Left ventricle myocardium inferior (tissue), 1 donor: ENCODE measurements at regions not wholly inside any gene's neighbourhood (a gene's known extent, or its start where the extent isn't known, plus 50 kb on each side); places are given as distances from the start of the nearest gene placed in this dataset.

Source experiments
- DNase-seq: peaks from one replicate; pipeline ENCODE4 v3.0.0-alpha.2; 2020
- H3K27ac ChIP-seq: fragments of 200-600 bp; replicated peaks from 2 replicates; pipeline ENCODE4 v1.8.0; 2021
- H3K27me3 ChIP-seq: fragments of 200-600 bp; 2 replicates; pipeline ENCODE4 v1.8.0; 2021; ENCODE audit warnings: low read depth
- H3K36me3 ChIP-seq: fragments of 200-600 bp; 2 replicates; pipeline ENCODE4 v1.8.0; 2021
- H3K4me1 ChIP-seq: fragments of 200-600 bp; 2 replicates; pipeline ENCODE4 v1.8.0; 2021
- H3K4me3 ChIP-seq: fragments of 200-600 bp; 2 replicates; pipeline ENCODE4 v1.8.0; 2021; ENCODE audit warnings: mild to moderate bottlenecking, moderate library complexity
- H3K9me3 ChIP-seq: fragments of 200-600 bp; replicated peaks from 2 replicates; pipeline ENCODE4 v1.8.0; 2021
- intact Hi-C: fragments of 100-400 bp; cut with micrococcal nuclease; formaldehyde crosslinking; loops from one replicate; pipeline ENCODE4 v1.11.0; 2022
- TF ChIP-seq, protein P1 (sequence below): fragments of 200-600 bp; IDR thresholded peaks from 2 replicates; pipeline ENCODE4 v1.8.0; 2021; ENCODE audit warnings: antibody characterized with exemption, mild to moderate bottlenecking, borderline replicate concordance
- donor health status: DM: no; HTN: yes; CAD: no; lungs with severe emphysema.

DNA sequence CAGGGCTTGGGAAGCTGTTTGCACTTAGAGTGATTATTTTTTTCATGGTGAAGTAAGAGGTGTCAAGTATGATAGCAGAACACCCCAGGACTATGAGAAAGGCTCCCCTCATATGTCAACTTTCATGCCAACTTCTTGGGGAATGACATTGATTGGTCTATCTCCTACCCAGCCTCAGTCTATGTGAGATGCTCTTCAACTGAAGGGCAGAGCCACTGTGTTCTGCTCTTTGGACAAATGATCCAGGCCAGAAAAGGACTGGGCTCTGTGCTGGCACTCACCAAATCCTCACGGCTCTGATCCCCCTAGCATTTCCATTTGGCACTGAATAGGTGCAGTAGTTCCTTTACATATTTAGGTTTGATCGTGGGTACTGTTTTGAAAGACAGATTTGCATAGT is 151.1 kb downstream of the DMRT2 start:
- intact Hi-C loops, result no loop called here
- no peaks in the 10 kb centered on the region for H3K9me3 ChIP-seq
- H3K36me3 ChIP-seq, result no peaks in the 10 kb centered on the region
- TF ChIP-seq, protein P1, sequence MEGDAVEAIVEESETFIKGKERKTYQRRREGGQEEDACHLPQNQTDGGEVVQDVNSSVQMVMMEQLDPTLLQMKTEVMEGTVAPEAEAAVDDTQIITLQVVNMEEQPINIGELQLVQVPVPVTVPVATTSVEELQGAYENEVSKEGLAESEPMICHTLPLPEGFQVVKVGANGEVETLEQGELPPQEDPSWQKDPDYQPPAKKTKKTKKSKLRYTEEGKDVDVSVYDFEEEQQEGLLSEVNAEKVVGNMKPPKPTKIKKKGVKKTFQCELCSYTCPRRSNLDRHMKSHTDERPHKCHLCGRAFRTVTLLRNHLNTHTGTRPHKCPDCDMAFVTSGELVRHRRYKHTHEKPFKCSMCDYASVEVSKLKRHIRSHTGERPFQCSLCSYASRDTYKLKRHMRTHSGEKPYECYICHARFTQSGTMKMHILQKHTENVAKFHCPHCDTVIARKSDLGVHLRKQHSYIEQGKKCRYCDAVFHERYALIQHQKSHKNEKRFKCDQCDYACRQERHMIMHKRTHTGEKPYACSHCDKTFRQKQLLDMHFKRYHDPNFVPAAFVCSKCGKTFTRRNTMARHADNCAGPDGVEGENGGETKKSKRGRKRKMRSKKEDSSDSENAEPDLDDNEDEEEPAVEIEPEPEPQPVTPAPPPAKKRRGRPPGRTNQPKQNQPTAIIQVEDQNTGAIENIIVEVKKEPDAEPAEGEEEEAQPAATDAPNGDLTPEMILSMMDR, result no peak
- DNase-seq, result no peak
- H3K27me3 ChIP-seq, result no peaks in the 10 kb centered on the region
- peaks cover 7% of the 10 kb centered on the region for H3K4me1 ChIP-seq
- H3K27ac ChIP-seq, result peak overlapping the region; percentile 76
- H3K4me3 ChIP-seq, result no peak overlapping the region

DNA sequence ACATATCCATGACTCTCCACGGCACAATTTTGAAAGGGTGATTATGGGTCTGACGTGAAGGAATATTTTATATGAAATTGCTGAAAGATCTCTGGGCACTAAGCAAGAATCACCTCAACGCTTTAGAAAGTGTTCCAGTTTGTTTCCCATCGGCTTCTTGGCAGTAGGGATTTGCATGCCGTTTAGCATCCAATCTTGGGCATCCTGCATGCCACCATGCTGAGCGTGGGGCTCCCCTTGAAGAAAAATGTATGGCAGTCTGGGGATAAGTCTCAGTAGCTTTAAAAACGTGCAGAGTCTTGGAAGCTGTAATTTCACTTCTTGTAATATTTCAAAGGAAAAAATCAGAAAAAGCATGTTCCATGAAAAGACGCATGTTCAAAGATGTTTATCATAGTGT is 151.7 kb downstream of the DMRT2 start:
- intact Hi-C loops, result no loop called here
- H3K9me3 ChIP-seq, result no peaks in the 10 kb centered on the region
- H3K4me1 ChIP-seq, result peaks cover 7% of the 10 kb centered on the region
- no peaks in the 10 kb centered on the region for H3K27me3 ChIP-seq
- peak overlapping the region; percentile 76 for H3K27ac ChIP-seq
- H3K4me3 ChIP-seq, result no peak overlapping the region
- H3K36me3 ChIP-seq, result no peaks in the 10 kb centered on the region
- DNase-seq, result no peak
- TF ChIP-seq, protein P1, result no peak

DNA sequence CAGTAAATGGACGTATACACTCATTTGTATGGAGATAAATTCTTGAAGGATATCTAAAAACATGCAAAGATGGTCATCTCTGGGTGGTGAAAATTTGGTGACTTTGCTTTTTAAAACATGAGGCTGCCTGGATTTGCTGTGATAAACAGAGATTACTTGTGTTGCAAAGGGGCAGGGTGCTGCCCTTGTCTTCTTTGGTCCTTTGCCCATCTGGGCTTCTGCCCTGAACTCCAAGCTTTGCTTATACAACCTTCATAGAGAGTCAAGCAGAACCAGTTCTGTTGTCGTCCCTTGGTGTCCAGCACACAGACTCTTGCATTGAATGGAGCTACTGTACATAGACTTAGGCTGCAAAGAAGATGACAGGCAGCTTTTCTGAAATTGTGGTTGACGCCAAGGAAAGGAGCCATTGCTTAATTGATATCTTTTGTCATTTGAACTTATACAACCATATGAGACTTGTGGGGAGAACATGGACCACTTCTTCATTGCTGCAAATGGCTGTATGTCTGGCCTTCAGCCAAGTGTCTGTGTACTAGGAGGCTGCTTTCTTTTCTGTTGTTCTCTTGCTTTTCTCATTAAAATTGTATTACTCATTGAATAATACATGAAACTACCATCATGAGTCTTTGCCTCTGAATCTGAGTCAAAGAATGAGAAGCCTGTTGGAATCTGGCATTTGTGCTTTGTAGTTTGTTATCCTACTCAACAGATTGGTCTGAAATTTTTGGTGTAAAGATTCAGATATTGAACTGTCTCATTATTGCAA is 152.5 kb downstream of the DMRT2 start:
- no peaks in the 10 kb centered on the region for H3K9me3 ChIP-seq
- H3K4me3 ChIP-seq, result no peak overlapping the region
- H3K27ac ChIP-seq, result no peak overlapping the region
- peaks cover 7% of the 10 kb centered on the region for H3K4me1 ChIP-seq
- intact Hi-C loops, result no loop called here
- DNase-seq, result no peak
- H3K36me3 ChIP-seq, result no peaks in the 10 kb centered on the region
- no peaks in the 10 kb centered on the region for H3K27me3 ChIP-seq
- TF ChIP-seq, protein P1, result no peak

DNA sequence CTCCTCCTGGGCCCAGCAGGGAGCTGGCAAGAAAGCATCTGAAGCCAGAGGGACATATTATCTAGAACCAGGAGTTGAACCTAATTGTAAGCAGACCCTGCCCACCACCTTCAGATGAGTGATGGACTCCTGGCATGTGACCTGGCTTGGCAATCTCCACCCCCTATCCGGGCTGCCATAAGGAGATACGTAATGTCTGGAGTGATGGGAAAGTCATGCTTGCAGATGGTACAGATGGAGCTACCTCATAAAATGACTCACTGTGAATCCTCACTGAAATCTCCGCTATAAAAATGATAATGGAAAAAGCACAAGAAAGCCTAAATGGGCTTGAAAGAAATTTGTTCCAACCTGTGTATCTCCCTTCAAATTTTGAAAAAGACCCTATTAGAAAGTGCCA is 157.5 kb downstream of the DMRT2 start:
- H3K36me3 ChIP-seq, result no peaks in the 10 kb centered on the region
- peaks cover 2% of the 10 kb centered on the region for H3K4me1 ChIP-seq
- DNase-seq, result no peak
- H3K4me3 ChIP-seq, result no peak overlapping the region
- no peak overlapping the region for H3K27ac ChIP-seq
- intact Hi-C loops, result no loop called here
- no peaks in the 10 kb centered on the region for H3K27me3 ChIP-seq
- H3K9me3 ChIP-seq, result peaks cover 5% of the 10 kb centered on the region
- TF ChIP-seq, protein P1, result no peak

DNA sequence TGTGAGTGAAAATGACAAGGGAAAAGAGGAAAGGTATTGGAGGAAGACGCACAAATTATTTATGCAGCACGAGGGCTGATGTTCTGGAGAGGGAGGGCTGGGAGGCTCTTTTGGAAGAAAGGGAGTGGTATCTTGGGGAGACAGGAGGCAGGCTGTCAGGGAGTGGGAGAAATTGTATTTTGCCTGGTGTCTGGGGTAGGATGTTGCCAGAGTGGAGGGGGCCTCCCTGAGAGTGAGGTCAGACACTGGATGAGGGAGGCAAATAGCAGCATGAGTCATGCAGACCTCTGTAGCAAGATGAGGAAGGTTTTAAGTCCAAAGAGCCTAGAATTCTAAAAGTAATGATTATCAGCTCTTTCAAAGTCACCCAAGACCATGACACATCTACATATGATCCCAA is 158.0 kb downstream of the DMRT2 start:
- intact Hi-C loops, result no loop called here
- H3K27me3 ChIP-seq, result no peaks in the 10 kb centered on the region
- DNase-seq, result no peak
- H3K9me3 ChIP-seq, result peaks cover 5% of the 10 kb centered on the region
- no peak overlapping the region for H3K4me3 ChIP-seq
- no peaks in the 10 kb centered on the region for H3K36me3 ChIP-seq
- no peak overlapping the region for H3K27ac ChIP-seq
- no peaks in the 10 kb centered on the region for H3K4me1 ChIP-seq
- TF ChIP-seq, protein P1, result no peak
